Epithelial cell of proximal tubule (primary cell): ENCODE measurements at regions not wholly inside any gene's neighbourhood (a gene's known extent, or its start where the extent isn't known, plus 50 kb on each side); places are given as distances from the start of the nearest gene placed in this dataset.

Experiments
- DNase-seq: peaks from one replicate; pipeline ENCODE4 v3.0.0-alpha.2; 2011; ENCODE audit warnings: low read depth
- H3K4me3 ChIP-seq: 2 replicates; pipeline ENCODE4 v1.5.1; 2011; ENCODE audit warnings: low read depth, mild to moderate bottlenecking, low read length
- CTCF ChIP-seq: conservative IDR thresholded peaks from 2 replicates; pipeline ENCODE4 v1.5.1; 2012; ENCODE audit warnings: low read depth, mild to moderate bottlenecking, low read length

- no peak overlapping the region for H3K4me3 ChIP-seq
- DNase-seq = no peak
- TF ChIP-seq CTCF = no peak
Observed at GRCh38 chr2:19762142-19762541, 139.6 kb downstream of the TTC32 start.

DNA sequence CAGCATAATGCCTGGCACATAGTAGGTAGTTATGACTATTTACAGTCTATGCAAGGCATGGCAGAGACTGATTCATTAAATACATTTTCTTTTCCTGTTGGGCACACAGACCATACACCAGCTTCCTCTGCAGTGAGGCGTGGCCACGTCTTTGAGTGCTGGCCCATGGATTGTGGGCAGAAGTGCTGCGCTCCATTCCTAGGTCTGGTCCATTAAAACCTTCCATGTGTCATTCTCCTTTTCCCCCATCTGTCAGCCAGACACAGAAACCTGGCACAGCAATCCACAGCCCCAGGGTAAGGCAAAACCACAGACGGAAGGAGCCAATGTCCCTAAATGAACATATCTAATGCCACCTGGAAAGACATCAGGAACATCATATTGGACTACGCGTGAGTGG, 141.9 kb downstream of the TTC32 start:
- H3K4me3 ChIP-seq = no peak overlapping the region
- TF ChIP-seq CTCF = no peak
- no peak for DNase-seq

DNA sequence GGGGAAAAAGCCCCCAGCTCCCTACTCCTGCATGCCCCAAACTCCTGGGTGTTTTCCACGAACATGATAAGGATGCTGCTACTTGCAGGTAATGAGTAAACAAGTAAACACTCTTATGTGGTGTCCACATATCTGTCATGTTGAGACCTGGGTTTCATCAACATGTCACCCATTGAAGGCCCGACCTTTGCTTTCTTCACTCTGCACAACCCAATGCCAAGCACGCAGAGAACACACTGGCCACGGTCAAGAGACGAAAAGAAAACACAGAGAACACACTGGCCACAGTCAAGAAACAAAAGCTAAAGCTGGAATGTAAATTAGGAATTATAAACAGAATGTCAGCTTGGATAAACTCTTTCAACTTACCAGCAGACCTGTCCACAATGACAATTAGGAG, 143.1 kb downstream of the TTC32 start:
- no peak for DNase-seq
- TF ChIP-seq CTCF = no peak
- H3K4me3 ChIP-seq = no peak overlapping the region

DNA sequence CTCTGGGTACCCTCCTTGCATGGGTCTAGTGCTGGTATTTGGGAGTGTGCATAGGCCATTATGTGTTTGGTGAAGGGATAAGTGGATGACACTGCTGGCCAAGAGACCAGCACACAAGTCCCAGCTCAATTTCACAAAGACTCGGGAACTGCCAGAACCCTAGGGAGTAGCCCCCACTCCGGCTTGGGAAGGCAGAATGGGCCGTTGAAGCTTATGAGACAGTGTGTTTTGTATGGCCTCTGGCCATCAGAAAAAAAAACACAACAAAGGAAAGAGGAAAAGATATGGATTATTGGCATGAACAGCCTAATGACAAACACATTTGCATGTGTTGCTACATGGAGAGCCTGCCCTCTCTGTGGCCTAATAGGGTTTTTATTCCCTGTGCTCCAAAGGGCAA, 144.2 kb downstream of the TTC32 start:
- DNase-seq = no peak
- no peak for TF ChIP-seq CTCF
- no peak overlapping the region for H3K4me3 ChIP-seq

DNA sequence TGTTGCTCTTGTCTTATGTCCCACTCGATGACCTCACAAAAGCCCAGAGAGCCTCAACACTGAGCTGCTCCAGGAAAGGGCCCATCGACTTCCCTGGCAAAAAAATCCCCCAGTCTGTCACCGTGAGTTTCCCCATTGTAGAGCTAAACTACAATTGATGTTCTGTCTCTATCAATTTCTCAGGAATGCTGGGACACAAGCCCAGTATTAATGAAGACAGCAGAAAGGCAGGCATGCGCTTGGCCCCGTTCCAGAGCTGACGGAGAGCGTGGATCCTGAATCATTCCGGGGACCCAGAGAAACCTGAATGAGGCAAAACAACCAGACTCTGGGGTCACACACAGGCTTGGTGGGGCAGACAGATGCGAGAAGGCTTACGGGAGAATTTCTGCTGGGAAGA, 146.9 kb downstream of the TTC32 start:
- TF ChIP-seq CTCF = no peak
- no peak for DNase-seq
- no peak overlapping the region for H3K4me3 ChIP-seq

- no peak for DNase-seq
- no peak overlapping the region for H3K4me3 ChIP-seq
- no peak for TF ChIP-seq CTCF
Observed at GRCh38 chr2:19753818-19754217, 148.0 kb downstream of the TTC32 start.

- TF ChIP-seq CTCF = no peak
- H3K4me3 ChIP-seq = no peak overlapping the region
- DNase-seq = no peak
Observed at GRCh38 chr2:19753314-19753713, 148.5 kb downstream of the TTC32 start.
